GM12875 (cell line): ENCODE measurements at regions not wholly inside any gene's neighbourhood (a gene's known extent, or its start where the extent isn't known, plus 50 kb on each side); places are given as distances from the start of the nearest gene placed in this dataset.

Experiments used
- H3K4me3 ChIP-seq: one replicate; pipeline ENCODE4 v1.5.1; 2011; ENCODE audit warnings: low read depth, low read length, control low read depth
- CTCF ChIP-seq: IDR thresholded peaks from 2 replicates; pipeline ENCODE4 v1.5.1; 2011; ENCODE audit warnings: low read depth, mild to moderate bottlenecking, control low read depth, inconsistent platforms, low read length, moderate library complexity, borderline replicate concordance; ENCODE audit not compliant: insufficient read depth

DNA sequence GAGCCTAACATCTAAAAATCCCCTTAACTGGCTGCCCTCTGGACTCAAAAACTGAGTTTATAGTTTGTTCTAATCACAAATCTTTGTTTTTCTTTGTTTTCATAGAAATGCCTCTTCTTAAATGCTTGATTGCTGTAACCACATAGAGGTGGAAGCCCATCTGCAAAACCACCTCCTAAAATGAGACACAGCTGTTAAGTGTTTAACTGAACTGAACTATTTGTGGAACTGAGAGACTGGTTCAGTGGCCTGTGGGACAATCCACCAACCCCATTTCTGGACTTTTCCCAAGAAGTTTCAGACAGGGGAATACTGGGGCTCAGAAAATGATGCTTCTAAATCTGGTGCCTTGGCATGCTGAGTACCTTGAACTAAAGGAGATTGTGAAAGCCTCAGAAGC lies 50.9 kb upstream of the TM9SF2 start:
- TF ChIP-seq CTCF: no peak

More for the DNA sequence above, 50.9 kb upstream of the TM9SF2 start:
- H3K4me3 ChIP-seq: no peak overlapping the region
